ENCODE measurements at regions not wholly inside any gene's neighbourhood (a gene's known extent, or its start where the extent isn't known, plus 50 kb on each side); places are given as distances from the start of the nearest gene placed in this dataset.

DNA sequence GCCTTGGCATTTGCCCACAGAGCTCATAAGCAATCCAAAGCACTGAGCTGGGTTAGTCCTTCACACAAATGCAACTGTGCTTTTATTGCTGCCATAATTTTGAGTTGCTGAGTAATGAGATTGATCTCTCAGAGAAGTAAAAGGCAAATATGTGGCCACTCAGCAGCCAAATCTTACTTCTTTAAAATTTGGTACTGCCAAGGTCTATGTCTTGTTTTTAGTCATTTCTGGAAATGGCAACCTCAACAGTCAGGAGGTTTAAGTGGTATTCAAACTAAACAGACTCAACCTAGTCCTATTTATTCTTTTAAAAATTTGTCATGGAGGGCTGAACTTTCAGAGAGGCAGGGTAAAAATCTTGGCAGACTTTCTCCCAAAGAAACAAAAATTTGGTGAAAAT lies 216.4 kb upstream of the GJB5 start:
- TF ChIP-seq, protein P1, sequence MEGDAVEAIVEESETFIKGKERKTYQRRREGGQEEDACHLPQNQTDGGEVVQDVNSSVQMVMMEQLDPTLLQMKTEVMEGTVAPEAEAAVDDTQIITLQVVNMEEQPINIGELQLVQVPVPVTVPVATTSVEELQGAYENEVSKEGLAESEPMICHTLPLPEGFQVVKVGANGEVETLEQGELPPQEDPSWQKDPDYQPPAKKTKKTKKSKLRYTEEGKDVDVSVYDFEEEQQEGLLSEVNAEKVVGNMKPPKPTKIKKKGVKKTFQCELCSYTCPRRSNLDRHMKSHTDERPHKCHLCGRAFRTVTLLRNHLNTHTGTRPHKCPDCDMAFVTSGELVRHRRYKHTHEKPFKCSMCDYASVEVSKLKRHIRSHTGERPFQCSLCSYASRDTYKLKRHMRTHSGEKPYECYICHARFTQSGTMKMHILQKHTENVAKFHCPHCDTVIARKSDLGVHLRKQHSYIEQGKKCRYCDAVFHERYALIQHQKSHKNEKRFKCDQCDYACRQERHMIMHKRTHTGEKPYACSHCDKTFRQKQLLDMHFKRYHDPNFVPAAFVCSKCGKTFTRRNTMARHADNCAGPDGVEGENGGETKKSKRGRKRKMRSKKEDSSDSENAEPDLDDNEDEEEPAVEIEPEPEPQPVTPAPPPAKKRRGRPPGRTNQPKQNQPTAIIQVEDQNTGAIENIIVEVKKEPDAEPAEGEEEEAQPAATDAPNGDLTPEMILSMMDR (IDR thresholded peaks at IDR 0.05): no peak
- no peak for TF ChIP-seq POLR2A (IDR thresholded peaks at IDR 0.05)

Measured in lower leg skin (tissue), 3 donors.